GM21390 (cell line): ENCODE measurements at regions not wholly inside any gene's neighbourhood (a gene's known extent, or its start where the extent isn't known, plus 50 kb on each side); places are given as distances from the start of the nearest gene placed in this dataset.

Experiments used
- ATAC-seq: cut with Tn5 transposase; IDR thresholded peaks from one replicate; pipeline ENCODE4 v1.9.1; 2021; ENCODE audit not compliant: unreplicated experiment

- ATAC-seq = no peak
Observed at GRCh38 chr7:132733860-132734259, 157.6 kb upstream of the PLXNA4 start.

- ATAC-seq = no peak
Observed at GRCh38 chr7:132732321-132732865, 156.1 kb upstream of the PLXNA4 start.

GRCh38 chr7:132730105-132730504 lies 153.8 kb upstream of the PLXNA4 start:
- no peak for ATAC-seq

GRCh38 chr7:132723506-132724081 lies 147.3 kb upstream of the PLXNA4 start:
- no peak for ATAC-seq

- no peak for ATAC-seq
Observed at GRCh38 chr7:132720835-132721234, 144.6 kb upstream of the PLXNA4 start.

GRCh38 chr7:132713893-132714292 lies 137.6 kb upstream of the PLXNA4 start:
- ATAC-seq = no peak

GRCh38 chr7:132709971-132710567 lies 133.8 kb upstream of the PLXNA4 start:
- no peak for ATAC-seq

GRCh38 chr7:132708470-132708869 lies 132.2 kb upstream of the PLXNA4 start:
- no peak for ATAC-seq

- ATAC-seq = no peak
Observed at GRCh38 chr7:132705146-132705545, 128.9 kb upstream of the PLXNA4 start.

GRCh38 chr7:132703742-132704141 lies 127.5 kb upstream of the PLXNA4 start:
- ATAC-seq = no peak

- ATAC-seq = no peak
Observed at GRCh38 chr7:132697003-132697402, 120.7 kb upstream of the PLXNA4 start.

GRCh38 chr7:132696332-132696731 lies 120.1 kb upstream of the PLXNA4 start:
- no peak for ATAC-seq

GRCh38 chr7:132691201-132691600 lies 114.9 kb upstream of the PLXNA4 start:
- no peak for ATAC-seq

- no peak for ATAC-seq
Observed at GRCh38 chr7:132690174-132690573, 113.9 kb upstream of the PLXNA4 start.

GRCh38 chr7:132687981-132688383 lies 111.7 kb upstream of the PLXNA4 start:
- ATAC-seq = no peak

- no peak for ATAC-seq
Observed at GRCh38 chr7:132687016-132687415, 110.7 kb upstream of the PLXNA4 start.

GRCh38 chr7:132685277-132685676 lies 109.0 kb upstream of the PLXNA4 start:
- ATAC-seq = no peak

- ATAC-seq = no peak
Observed at GRCh38 chr7:132683896-132684690, 107.8 kb upstream of the PLXNA4 start.

- ATAC-seq = no peak
Observed at GRCh38 chr7:132681951-132682350, 105.7 kb upstream of the PLXNA4 start.

GRCh38 chr7:132680590-132680989 lies 104.3 kb upstream of the PLXNA4 start:
- no peak for ATAC-seq

GRCh38 chr7:132678656-132679055 lies 102.4 kb upstream of the PLXNA4 start:
- no peak for ATAC-seq

- no peak for ATAC-seq
Observed at GRCh38 chr7:132677918-132678317, 101.6 kb upstream of the PLXNA4 start.
